KMS-11 (cell line): ENCODE measurements at regions not wholly inside any gene's neighbourhood (a gene's known extent, or its start where the extent isn't known, plus 50 kb on each side); places are given as distances from the start of the nearest gene placed in this dataset.
A peak's percentile ranks its signal among the peaks of the same experiment; 100 is the strongest.

Experiments
- H2AFZ ChIP-seq: fragments of 200-600 bp; sonication (generic); 2 replicates; pipeline ENCODE4 v1.6.1; 2016; ENCODE audit warnings: antibody characterized with exemption, mixed run types, low read depth
- H3K27ac ChIP-seq: fragments of 200-600 bp; sonication (generic); 2 replicates; pipeline ENCODE4 v1.6.1; 2016; ENCODE audit warnings: mild to moderate bottlenecking, mixed run types
- H3K27me3 ChIP-seq: fragments of 200-600 bp; sonication (generic); 2 replicates; pipeline ENCODE4 v1.6.1; 2017; ENCODE audit warnings: mild to moderate bottlenecking, low read depth, mixed run types, moderate library complexity; ENCODE audit not compliant: insufficient read depth
- H3K36me3 ChIP-seq: fragments of 200-600 bp; sonication (generic); 2 replicates; pipeline ENCODE4 v1.6.1; 2017; ENCODE audit warnings: mild to moderate bottlenecking, mixed run types; ENCODE audit not compliant: insufficient read depth
- H3K4me1 ChIP-seq: fragments of 200-600 bp; sonication (generic); 2 replicates; pipeline ENCODE4 v1.6.1; 2016; ENCODE audit warnings: mild to moderate bottlenecking, low read depth, mixed run types; ENCODE audit not compliant: poor library complexity, severe bottlenecking
- H3K4me2 ChIP-seq: fragments of 200-600 bp; sonication (generic); 2 replicates; pipeline ENCODE4 v1.7.0; 2016; ENCODE audit warnings: mild to moderate bottlenecking, mixed run types
- H3K4me3 ChIP-seq: fragments of 200-600 bp; sonication (generic); IDR thresholded peaks from 2 replicates; pipeline ENCODE4 v1.6.1; 2017; ENCODE audit warnings: low read depth, low read length, mixed read lengths; ENCODE audit not compliant: insufficient read depth
- H3K79me2 ChIP-seq: fragments of 200-600 bp; sonication (generic); 2 replicates; pipeline ENCODE4 v1.6.1; 2016; ENCODE audit warnings: low read depth, mixed run types; ENCODE audit not compliant: insufficient read depth
- H3K9ac ChIP-seq: fragments of 200-600 bp; sonication (generic); 2 replicates; pipeline ENCODE4 v1.6.1; 2016; ENCODE audit warnings: mild to moderate bottlenecking, mixed run types
- H4K20me1 ChIP-seq: fragments of 200-600 bp; sonication (generic); 2 replicates; pipeline ENCODE4 v1.6.1; 2016; ENCODE audit warnings: mild to moderate bottlenecking, mixed run types; ENCODE audit not compliant: insufficient read depth
- TF ChIP-seq, protein P1 (sequence below): fragments of 200-600 bp; sonication (generic); conservative IDR thresholded peaks from 2 replicates; pipeline ENCODE4 v1.6.1; 2017; ENCODE audit warnings: low read depth, mild to moderate bottlenecking, antibody characterized with exemption, low read length, moderate library complexity, mixed read lengths

GRCh38 chr4:160372390-160372789, 1269.5 kb downstream of the RAPGEF2 start:
- H3K4me3 ChIP-seq: no peak overlapping the region

DNA sequence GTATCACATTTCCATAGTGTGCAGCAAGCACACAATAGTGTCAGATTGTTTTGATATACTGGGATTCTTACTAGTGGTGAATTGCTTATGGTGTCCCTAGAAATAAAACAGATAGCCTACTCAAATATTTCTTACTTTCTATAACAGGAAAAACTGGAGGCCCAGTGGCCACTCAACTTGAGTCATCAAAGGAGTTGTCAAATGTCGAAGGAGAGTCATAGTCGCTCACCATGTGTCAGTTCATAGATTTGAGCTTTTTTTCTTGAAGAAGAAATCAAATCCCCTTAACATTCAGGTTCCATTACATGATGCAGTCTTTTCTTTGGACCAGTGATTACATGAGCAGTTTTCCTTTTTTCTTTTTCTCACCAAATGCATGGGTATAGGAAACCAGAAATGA, 1271.0 kb downstream of the RAPGEF2 start:
- Histone ChIP-seq H3K27ac (no peak overlapping the region), H2AFZ (no peak overlapping the region), H4K20me1 (no peaks in the 10 kb centered on the region), H3K4me1 (no peaks in the 10 kb centered on the region), H3K9ac (no peak overlapping the region), H3K79me2 (no peaks in the 10 kb centered on the region), H3K4me3 (no peak overlapping the region), H3K27me3 (no peaks in the 10 kb centered on the region), H3K36me3 (no peaks in the 10 kb centered on the region), H3K4me2 (no peak overlapping the region)
- TF ChIP-seq, protein P1, sequence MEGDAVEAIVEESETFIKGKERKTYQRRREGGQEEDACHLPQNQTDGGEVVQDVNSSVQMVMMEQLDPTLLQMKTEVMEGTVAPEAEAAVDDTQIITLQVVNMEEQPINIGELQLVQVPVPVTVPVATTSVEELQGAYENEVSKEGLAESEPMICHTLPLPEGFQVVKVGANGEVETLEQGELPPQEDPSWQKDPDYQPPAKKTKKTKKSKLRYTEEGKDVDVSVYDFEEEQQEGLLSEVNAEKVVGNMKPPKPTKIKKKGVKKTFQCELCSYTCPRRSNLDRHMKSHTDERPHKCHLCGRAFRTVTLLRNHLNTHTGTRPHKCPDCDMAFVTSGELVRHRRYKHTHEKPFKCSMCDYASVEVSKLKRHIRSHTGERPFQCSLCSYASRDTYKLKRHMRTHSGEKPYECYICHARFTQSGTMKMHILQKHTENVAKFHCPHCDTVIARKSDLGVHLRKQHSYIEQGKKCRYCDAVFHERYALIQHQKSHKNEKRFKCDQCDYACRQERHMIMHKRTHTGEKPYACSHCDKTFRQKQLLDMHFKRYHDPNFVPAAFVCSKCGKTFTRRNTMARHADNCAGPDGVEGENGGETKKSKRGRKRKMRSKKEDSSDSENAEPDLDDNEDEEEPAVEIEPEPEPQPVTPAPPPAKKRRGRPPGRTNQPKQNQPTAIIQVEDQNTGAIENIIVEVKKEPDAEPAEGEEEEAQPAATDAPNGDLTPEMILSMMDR: no peak

More at GRCh38 chr4:160372390-160372789, 1269.5 kb downstream of the RAPGEF2 start:
- Histone ChIP-seq H3K9ac (no peak overlapping the region), H3K4me2 (no peak overlapping the region), H3K27ac (no peak overlapping the region), H3K36me3 (no peaks in the 10 kb centered on the region), H2AFZ (no peak overlapping the region), H3K27me3 (no peaks in the 10 kb centered on the region), H3K4me1 (no peaks in the 10 kb centered on the region), H3K79me2 (no peaks in the 10 kb centered on the region), H4K20me1 (no peaks in the 10 kb centered on the region)
- TF ChIP-seq, protein P1: no peak

- H4K20me1 ChIP-seq: no peaks in the 10 kb centered on the region
- TF ChIP-seq, protein P1: no peak
Measured at GRCh38 chr4:160375772-160376452, 1273.0 kb downstream of the RAPGEF2 start.

DNA sequence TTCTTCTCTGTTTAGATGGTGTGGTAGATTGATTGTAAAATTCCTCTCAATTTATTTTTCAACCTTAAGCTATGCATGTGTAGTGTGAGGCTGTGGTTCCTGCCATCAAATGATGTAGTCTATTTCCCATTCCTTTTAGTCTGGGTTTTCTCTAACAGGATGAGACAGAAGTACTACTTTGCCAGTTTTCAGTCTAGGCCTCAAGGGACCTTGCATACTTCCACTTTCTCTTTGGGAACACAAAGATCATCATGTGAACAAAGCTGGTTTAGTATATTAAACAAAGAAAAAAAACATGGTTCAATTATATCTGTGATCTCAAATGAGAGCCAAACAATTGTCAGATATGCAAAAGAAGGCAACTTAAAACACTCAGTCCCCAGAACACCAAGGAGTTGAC, 1284.0 kb downstream of the RAPGEF2 start:
- no peaks in the 10 kb centered on the region for H3K36me3 ChIP-seq
- H3K4me1 ChIP-seq: no peaks in the 10 kb centered on the region
- no peak overlapping the region for H3K4me3 ChIP-seq
- H3K27ac ChIP-seq: no peak overlapping the region
- 0 out of 2 replicates have a peak overlapping the region, but pooled peaks have one; percentile 8 for H2AFZ ChIP-seq
- H3K9ac ChIP-seq: no peak overlapping the region
- H3K79me2 ChIP-seq: no peaks in the 10 kb centered on the region
- H3K27me3 ChIP-seq: no peaks in the 10 kb centered on the region
- H4K20me1 ChIP-seq: no peaks in the 10 kb centered on the region
- TF ChIP-seq, protein P1: no peak
- no peak overlapping the region; the same call in 1 of the 2 replicates for H3K4me2 ChIP-seq

More at GRCh38 chr4:160375772-160376452, 1273.0 kb downstream of the RAPGEF2 start:
- no peak overlapping the region for H3K9ac ChIP-seq
- H3K79me2 ChIP-seq: no peaks in the 10 kb centered on the region
- H3K4me1 ChIP-seq: no peaks in the 10 kb centered on the region
- no peak overlapping the region for H2AFZ ChIP-seq
- H3K27ac ChIP-seq: no peak overlapping the region
- H3K4me2 ChIP-seq: no peak overlapping the region
- H3K36me3 ChIP-seq: no peaks in the 10 kb centered on the region
- H3K27me3 ChIP-seq: no peaks in the 10 kb centered on the region
- no peak overlapping the region for H3K4me3 ChIP-seq
